Mucosa of stomach (tissue), 1 donor: ENCODE measurements at regions not wholly inside any gene's neighbourhood (a gene's known extent, or its start where the extent isn't known, plus 50 kb on each side); places are given as distances from the start of the nearest gene placed in this dataset.
"Not testable (repeated sequence)": the region's sequence is repeated elsewhere in the genome, so short reads cannot be mapped to it uniquely, and the experiment has no call there.

ENCODE experiments used
- H3K27me3 ChIP-seq: one replicate; pipeline ENCODE4 v1.7.0; 2013; ENCODE audit warnings: mild to moderate bottlenecking, low read length; ENCODE audit not compliant: control insufficient read depth, insufficient read depth
- H3K36me3 ChIP-seq: one replicate; pipeline ENCODE4 v1.7.0; 2013; ENCODE audit warnings: low read length; ENCODE audit not compliant: control insufficient read depth, insufficient read depth
- H3K4me1 ChIP-seq: one replicate; pipeline ENCODE4 v1.7.0; 2013; ENCODE audit warnings: mild to moderate bottlenecking, low read length; ENCODE audit not compliant: control insufficient read depth, insufficient read depth
- H3K4me3 ChIP-seq: one replicate; pipeline ENCODE4 v1.7.0; 2013; ENCODE audit warnings: low read length
- H3K9ac ChIP-seq: one replicate; pipeline ENCODE4 v1.7.0; 2013; ENCODE audit warnings: mild to moderate bottlenecking, low read length, moderate library complexity
- H3K9me3 ChIP-seq: one replicate; pipeline ENCODE4 v1.7.0; 2013; ENCODE audit warnings: mild to moderate bottlenecking, low read length, moderate library complexity; ENCODE audit not compliant: control insufficient read depth
- donor health status: Pancreatic carcinoma.

- H3K9me3 ChIP-seq, H3K36me3 ChIP-seq, H3K4me3 ChIP-seq, H3K9ac ChIP-seq, H3K4me1 ChIP-seq, H3K27me3 ChIP-seq: not testable (repeated sequence)
Observed at GRCh38 chr14:89689711-89690110, 264.8 kb downstream of the EFCAB11 start.

GRCh38 chr14:89688507-89689211, 265.9 kb downstream of the EFCAB11 start:
- Histone ChIP-seq H3K4me3 (no peak overlapping the region), H3K4me1 (no peaks in the 10 kb centered on the region), H3K36me3 (no peaks in the 10 kb centered on the region), H3K27me3 (no peaks in the 10 kb centered on the region), H3K9me3 (no peaks in the 10 kb centered on the region), H3K9ac (no peak overlapping the region)

- not testable (repeated sequence) for H3K27me3 ChIP-seq, H3K4me3 ChIP-seq, H3K9ac ChIP-seq, H3K36me3 ChIP-seq, H3K4me1 ChIP-seq, H3K9me3 ChIP-seq
Observed at GRCh38 chr14:89687129-89687528, 267.4 kb downstream of the EFCAB11 start.

- no peaks in the 10 kb centered on the region for H3K27me3 ChIP-seq
- no peaks in the 10 kb centered on the region for H3K36me3 ChIP-seq
- no peak overlapping the region for H3K4me3 ChIP-seq
- H3K9ac ChIP-seq = no peak overlapping the region
- no peaks in the 10 kb centered on the region for H3K9me3 ChIP-seq
- H3K4me1 ChIP-seq = no peaks in the 10 kb centered on the region
Observed at GRCh38 chr14:89684139-89684538, 267.1 kb upstream of the FOXN3 start.

- no peak overlapping the region for H3K9ac ChIP-seq
- no peaks in the 10 kb centered on the region for H3K9me3 ChIP-seq
- no peak overlapping the region for H3K4me3 ChIP-seq
- H3K27me3 ChIP-seq = no peaks in the 10 kb centered on the region
- H3K4me1 ChIP-seq = no peaks in the 10 kb centered on the region
- no peaks in the 10 kb centered on the region for H3K36me3 ChIP-seq
Observed at GRCh38 chr14:89681086-89682018, 264.3 kb upstream of the FOXN3 start.

- no peaks in the 10 kb centered on the region for H3K27me3 ChIP-seq
- no peaks in the 10 kb centered on the region for H3K36me3 ChIP-seq
- H3K4me3 ChIP-seq = no peak overlapping the region
- H3K9ac ChIP-seq = no peak overlapping the region
- H3K4me1 ChIP-seq = no peaks in the 10 kb centered on the region
- H3K9me3 ChIP-seq = no peaks in the 10 kb centered on the region
Observed at GRCh38 chr14:89680156-89680555, 263.1 kb upstream of the FOXN3 start.

GRCh38 chr14:89678768-89679167, 261.7 kb upstream of the FOXN3 start:
- Histone ChIP-seq H3K4me3 (no peak overlapping the region), H3K36me3 (no peaks in the 10 kb centered on the region), H3K4me1 (no peaks in the 10 kb centered on the region)

GRCh38 chr14:89675590-89675989, 258.6 kb upstream of the FOXN3 start:
- H3K9me3 ChIP-seq = no peaks in the 10 kb centered on the region
- H3K4me3 ChIP-seq = no peak overlapping the region
- no peaks in the 10 kb centered on the region for H3K36me3 ChIP-seq
- H3K9ac ChIP-seq = no peak overlapping the region
- no peaks in the 10 kb centered on the region for H3K27me3 ChIP-seq
- H3K4me1 ChIP-seq = peaks cover 7% of the 10 kb centered on the region

More at GRCh38 chr14:89678768-89679167, 261.7 kb upstream of the FOXN3 start:
- H3K9ac ChIP-seq = no peak overlapping the region
- no peaks in the 10 kb centered on the region for H3K9me3 ChIP-seq
- no peaks in the 10 kb centered on the region for H3K27me3 ChIP-seq

- Histone ChIP-seq H3K36me3 (no peaks in the 10 kb centered on the region), H3K4me1 (peaks cover 7% of the 10 kb centered on the region), H3K4me3 (no peak overlapping the region), H3K9me3 (no peaks in the 10 kb centered on the region), H3K27me3 (no peaks in the 10 kb centered on the region), H3K9ac (no peak overlapping the region)
Observed at GRCh38 chr14:89674936-89675335, 257.9 kb upstream of the FOXN3 start.

- no peaks in the 10 kb centered on the region for H3K36me3 ChIP-seq
- peaks cover 7% of the 10 kb centered on the region for H3K4me1 ChIP-seq
- H3K9ac ChIP-seq = no peak overlapping the region
- no peaks in the 10 kb centered on the region for H3K27me3 ChIP-seq
- H3K4me3 ChIP-seq = no peak overlapping the region
- H3K9me3 ChIP-seq = no peaks in the 10 kb centered on the region
Observed at GRCh38 chr14:89674240-89674639, 257.2 kb upstream of the FOXN3 start.

- Histone ChIP-seq H3K36me3 (no peaks in the 10 kb centered on the region), H3K9ac (no peak overlapping the region), H3K9me3 (no peaks in the 10 kb centered on the region), H3K4me1 (peaks cover 7% of the 10 kb centered on the region), H3K4me3 (no peak overlapping the region), H3K27me3 (no peaks in the 10 kb centered on the region)
Observed at GRCh38 chr14:89673512-89674225, 256.6 kb upstream of the FOXN3 start.
